Breast epithelium (tissue), 3 donors: ENCODE measurements at regions not wholly inside any gene's neighbourhood (a gene's known extent, or its start where the extent isn't known, plus 50 kb on each side); places are given as distances from the start of the nearest gene placed in this dataset.
"Not testable (repeated sequence)": the region's sequence is repeated elsewhere in the genome, so short reads cannot be mapped to it uniquely, and the experiment has no call there.

ENCODE experiments used
- CTCF ChIP-seq, 3 donors: fragments of 450-650 bp; IDR thresholded peaks; one replicate each; pipeline ENCODE4 v1.5.1; 2016 to 2017; ENCODE audit warnings: antibody characterized with exemption in 3 of 3, mild to moderate bottlenecking in 3 of 3, moderate library complexity in 3 of 3
- POLR2A ChIP-seq: fragments of 450-650 bp; IDR thresholded peaks from one replicate; pipeline ENCODE4 v1.6.1; 2016; ENCODE audit warnings: antibody characterized with exemption, mild to moderate bottlenecking, moderate library complexity

GRCh38 chr10:22120072-22120471, 97.7 kb downstream of the EBLN1 start:
- not testable (repeated sequence) for TF ChIP-seq CTCF (IDR thresholded peaks at IDR 0.05); POLR2A
